HG02938 (cell line): ENCODE measurements at regions not wholly inside any gene's neighbourhood (a gene's known extent, or its start where the extent isn't known, plus 50 kb on each side); places are given as distances from the start of the nearest gene placed in this dataset.
"Not testable (repeated sequence)": the region's sequence is repeated elsewhere in the genome, so short reads cannot be mapped to it uniquely, and the experiment has no call there.

Experiments
- ATAC-seq: cut with Tn5 transposase; IDR thresholded peaks from one replicate; pipeline ENCODE4 v1.9.1; 2021; ENCODE audit warnings: mild to moderate bottlenecking, moderate library complexity; ENCODE audit not compliant: unreplicated experiment

GRCh38 chr4:18635531-18635930, 614.0 kb upstream of the LCORL start:
- ATAC-seq: no peak

DNA sequence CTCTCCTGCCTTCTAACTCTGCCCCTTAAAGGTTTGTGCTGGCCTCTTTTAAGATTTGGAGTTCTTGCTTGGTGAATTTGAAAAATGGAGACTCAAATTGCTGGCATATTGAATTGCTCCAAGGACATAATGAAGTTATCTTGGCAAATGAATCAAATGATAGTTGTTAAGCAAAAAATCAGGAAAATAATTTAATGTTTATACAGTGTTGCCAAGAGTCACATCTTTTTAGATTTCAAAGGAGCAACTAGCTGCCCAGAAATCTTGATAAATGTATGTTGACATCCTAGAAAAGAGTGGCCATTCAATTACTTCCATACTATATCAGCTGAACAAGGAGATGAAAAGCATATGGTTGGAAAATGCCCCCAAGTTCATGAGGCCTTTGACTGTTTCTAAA, 610.0 kb upstream of the LCORL start:
- ATAC-seq: no peak

GRCh38 chr4:18630218-18631110, 608.9 kb upstream of the LCORL start:
- ATAC-seq: no peak

DNA sequence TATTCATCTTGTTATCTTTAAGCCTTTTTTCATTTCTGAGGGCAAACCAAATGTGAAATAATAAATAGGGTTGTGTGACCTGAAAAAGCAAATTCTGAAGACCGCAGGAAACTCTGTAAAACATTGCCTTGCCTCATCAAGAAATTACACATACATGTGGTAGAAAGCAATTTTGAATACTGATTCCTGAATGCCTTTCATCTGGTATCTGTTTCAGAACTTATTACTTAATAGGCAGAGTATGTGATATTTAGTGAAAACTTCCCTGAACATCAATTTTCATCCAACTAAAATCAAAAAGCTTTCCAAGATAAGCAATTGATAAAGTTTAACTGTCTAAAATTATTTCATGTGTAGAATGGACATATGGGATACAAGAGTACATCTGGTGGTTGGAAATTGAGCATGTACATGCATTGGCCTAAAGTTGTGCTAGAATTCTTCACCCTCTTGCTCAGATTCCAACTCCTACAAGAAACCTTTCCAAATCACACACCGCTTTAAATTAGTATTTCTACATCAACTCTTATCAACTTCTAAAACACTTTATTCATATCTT, 606.0 kb upstream of the LCORL start:
- ATAC-seq: no peak

- ATAC-seq: no peak
Observed at GRCh38 chr4:18626996-18627395, 605.4 kb upstream of the LCORL start.

- ATAC-seq: no peak
Observed at GRCh38 chr4:18626366-18626765, 604.8 kb upstream of the LCORL start.

GRCh38 chr4:18621186-18621585, 599.6 kb upstream of the LCORL start:
- ATAC-seq: no peak

- ATAC-seq: no peak
Observed at GRCh38 chr4:18616720-18617119, 595.2 kb upstream of the LCORL start.

GRCh38 chr4:18611026-18611425, 589.5 kb upstream of the LCORL start:
- ATAC-seq: no peak

- no peak for ATAC-seq
Observed at GRCh38 chr4:18608908-18609533, 587.5 kb upstream of the LCORL start.

DNA sequence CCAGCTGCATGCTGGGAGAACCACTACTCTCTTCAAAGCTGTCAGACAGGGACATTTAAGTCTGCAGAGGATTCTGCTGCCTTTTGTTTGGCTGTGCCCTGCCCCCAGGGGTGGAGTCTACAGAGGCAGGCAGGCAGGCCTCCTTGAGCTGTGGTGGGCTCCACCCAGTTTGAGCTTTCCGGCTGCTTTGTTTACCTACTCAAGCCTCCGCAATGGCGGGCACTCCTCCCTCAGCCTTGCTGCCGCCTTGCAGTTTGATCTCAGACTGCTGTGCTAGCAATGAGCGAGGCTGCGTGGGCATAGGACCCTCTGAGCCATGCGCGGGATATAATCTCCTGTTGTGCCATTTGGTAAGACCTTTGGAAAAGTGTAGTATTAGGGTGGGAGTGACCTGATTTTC, 581.1 kb upstream of the LCORL start:
- ATAC-seq: not testable (repeated sequence)

DNA sequence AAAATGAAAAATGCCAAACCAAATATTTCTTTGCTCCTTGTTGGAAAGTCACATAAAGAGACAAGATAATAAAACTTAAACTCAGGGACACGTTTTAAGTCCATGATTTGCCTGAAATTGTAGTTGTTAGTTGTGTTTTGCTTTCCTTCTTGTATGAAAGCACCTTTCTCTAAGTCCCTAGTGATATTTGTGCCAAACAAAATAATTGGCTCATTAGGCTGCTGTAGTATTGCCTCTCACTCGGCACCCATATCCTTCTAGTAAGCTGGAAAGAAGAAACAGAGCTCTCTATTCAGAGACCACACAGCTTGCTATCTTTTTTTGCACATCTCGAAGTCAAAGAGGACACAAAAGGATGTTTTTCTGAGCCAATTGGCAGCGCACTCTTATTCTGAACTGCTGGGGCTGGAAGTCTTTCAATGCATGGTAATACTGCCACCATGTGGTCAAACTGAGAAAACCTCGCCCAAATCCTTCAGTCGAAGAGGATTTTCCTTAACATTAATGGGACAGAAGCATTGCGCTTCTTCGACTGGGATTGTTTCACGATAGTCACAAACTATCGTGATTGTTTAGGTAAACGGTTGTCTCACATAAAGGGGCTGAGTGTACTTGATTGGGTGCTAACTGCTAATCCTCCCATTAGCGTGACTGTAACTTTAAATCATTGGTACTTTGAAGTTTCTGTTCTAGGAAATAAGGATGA, 571.9 kb upstream of the LCORL start:
- ATAC-seq: peak; percentile 71

GRCh38 chr4:18582841-18583240, 561.3 kb upstream of the LCORL start:
- ATAC-seq: no peak

GRCh38 chr4:18578307-18578706, 556.8 kb upstream of the LCORL start:
- ATAC-seq: peak; percentile 59

DNA sequence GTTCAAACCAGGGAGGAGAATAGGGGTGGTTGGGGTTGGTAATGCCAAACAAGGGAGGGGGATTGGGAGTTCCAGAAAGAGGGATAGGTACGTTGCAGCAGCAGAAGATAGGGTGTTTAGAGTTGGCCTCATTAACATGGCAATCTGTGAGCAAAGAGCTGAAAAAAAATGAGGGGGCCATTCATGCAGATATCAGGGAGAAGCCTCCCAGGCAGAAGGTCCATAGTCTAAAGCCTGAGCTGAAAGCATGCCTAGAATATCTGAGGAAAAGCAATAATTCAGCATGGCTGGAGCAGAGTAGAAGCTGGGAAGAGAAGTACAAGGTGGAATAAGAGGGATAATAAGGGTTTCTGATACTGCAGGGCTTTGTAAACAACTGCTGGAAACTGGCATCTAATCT, 550.9 kb upstream of the LCORL start:
- no peak for ATAC-seq

DNA sequence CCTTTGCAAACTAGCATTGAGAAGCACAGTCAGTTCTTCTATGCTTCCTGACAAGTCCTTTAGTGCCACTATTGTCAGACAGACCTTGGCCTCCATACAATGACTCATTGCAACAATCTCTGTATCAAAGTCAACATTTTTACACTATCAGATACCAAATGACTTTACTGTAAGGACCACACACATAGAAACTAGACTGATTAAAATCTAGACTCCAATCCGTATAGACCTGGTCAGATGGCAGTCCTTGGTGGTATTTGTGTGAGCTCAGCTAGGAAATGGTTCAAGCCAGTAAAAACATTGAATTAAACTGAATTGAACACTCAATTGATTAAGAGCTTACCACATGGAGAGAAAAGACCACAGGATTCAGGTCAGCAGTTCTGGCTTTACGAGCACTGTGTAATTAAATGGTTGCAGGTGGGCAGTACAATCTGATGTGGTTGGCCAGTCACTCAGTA, 549.8 kb upstream of the LCORL start:
- no peak for ATAC-seq

GRCh38 chr4:18570370-18570769, 548.8 kb upstream of the LCORL start:
- no peak for ATAC-seq

- no peak for ATAC-seq
Observed at GRCh38 chr4:18568600-18568999, 547.0 kb upstream of the LCORL start.

GRCh38 chr4:18566970-18567799, 545.6 kb upstream of the LCORL start:
- no peak for ATAC-seq

DNA sequence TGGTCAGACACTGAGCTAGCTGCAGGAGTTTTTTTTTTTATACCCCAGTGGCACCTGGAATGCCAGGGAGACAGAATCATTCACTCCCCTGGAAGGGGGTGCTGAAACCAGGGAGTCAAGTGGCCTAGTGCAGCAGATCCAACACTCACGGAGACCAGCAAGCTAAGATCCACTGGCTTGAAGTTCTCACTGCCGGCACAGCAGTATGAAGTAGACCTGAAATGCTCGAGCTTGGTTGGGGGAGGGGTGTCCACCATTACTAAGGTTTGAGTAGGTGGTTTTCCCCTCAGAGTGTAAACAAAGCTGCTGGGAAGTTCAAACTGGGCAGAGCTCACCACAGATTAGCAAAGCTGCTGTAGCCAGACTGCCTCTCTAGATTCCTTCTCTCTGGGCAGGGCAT, 537.9 kb upstream of the LCORL start:
- ATAC-seq: no peak
